ENCODE measurements at regions not wholly inside any gene's neighbourhood (a gene's known extent, or its start where the extent isn't known, plus 50 kb on each side); places are given as distances from the start of the nearest gene placed in this dataset. TPM values are rescaled to one million over a fixed set of nuclear protein-coding genes. Genes with fewer than 3 reads are reported as not detected.

Small RNAs in the stretch of these regions (small RNA-seq; reads per million reads assigned to genes)
- gene AL356157.2, result not detected
